CD8-positive, alpha-beta memory T cell (primary cell): ENCODE measurements at regions not wholly inside any gene's neighbourhood (a gene's known extent, or its start where the extent isn't known, plus 50 kb on each side); places are given as distances from the start of the nearest gene placed in this dataset.
"Not testable (repeated sequence)": the region's sequence is repeated elsewhere in the genome, so short reads cannot be mapped to it uniquely, and the experiment has no call there.

Experiments used
- CTCF ChIA-PET: fragments of 350-600 bp; sonication (Branson Sonifier 250); formaldehyde crosslinking; loops from one replicate; lab custom pipeline; 2021; ENCODE audit warnings: antibody characterized with exemption; lab: Charles Lee
- POLR2A ChIA-PET: fragments of 350-600 bp; sonication (Branson Sonifier 250); formaldehyde crosslinking; loops from one replicate; lab custom pipeline; 2021; ENCODE audit warnings: antibody characterized with exemption; lab: Charles Lee
- DNase-seq, 5 donors: peaks; one replicate each; pipeline versions ENCODE4 v3.0.0 to v3.0.0-alpha.2; 2020 to 2022; ENCODE audit warnings: mixed read lengths in 1 of 5
- H3K27ac ChIP-seq: one replicate; pipeline ENCODE4 v1.7.0; 2013; ENCODE audit warnings: low read depth, mild to moderate bottlenecking, low read length, moderate library complexity
- H3K27me3 ChIP-seq: 2 replicates; pipeline ENCODE4 v1.7.0; 2013; ENCODE audit warnings: low read length, mild to moderate bottlenecking; ENCODE audit not compliant: insufficient read depth, poor library complexity, severe bottlenecking
- H3K36me3 ChIP-seq: 2 replicates; pipeline ENCODE4 v1.7.0; 2013; ENCODE audit warnings: mild to moderate bottlenecking, low read length, moderate library complexity; ENCODE audit not compliant: insufficient read depth
- H3K4me1 ChIP-seq: 2 replicates; pipeline ENCODE4 v1.7.0; 2013; ENCODE audit warnings: mild to moderate bottlenecking, low read length, moderate library complexity; ENCODE audit not compliant: insufficient read depth
- H3K4me3 ChIP-seq: 2 replicates; pipeline ENCODE4 v1.7.0; 2013; ENCODE audit warnings: mild to moderate bottlenecking, low read length
- H3K9me3 ChIP-seq: 2 replicates; pipeline ENCODE4 v1.7.0; 2013; ENCODE audit warnings: mild to moderate bottlenecking, low read length
- H3K27ac Mint-ChIP-seq, 8 donors: one replicate each; pipeline ENCODE4 v1.8.0; 2020 to 2021; ENCODE audit warnings: mixed read lengths in 8 of 8, mild to moderate bottlenecking in 6 of 8, inconsistent platforms in 3 of 8, moderate library complexity in 3 of 8
- H3K27me3 Mint-ChIP-seq, 2 donors: one replicate each; pipeline ENCODE4 v1.8.0; 2020 to 2021; ENCODE audit warnings: mixed read lengths in 2 of 2, mild to moderate bottlenecking in 1 of 2, moderate library complexity in 1 of 2
- H3K36me3 Mint-ChIP-seq, 3 donors: one replicate each; pipeline ENCODE4 v1.8.0; 2020 to 2021; ENCODE audit warnings: mixed read lengths in 3 of 3, inconsistent platforms in 1 of 3, mild to moderate bottlenecking in 1 of 3
- H3K4me1 Mint-ChIP-seq, 3 donors: one replicate each; pipeline ENCODE4 v1.8.0; 2020 to 2021; ENCODE audit warnings: mixed read lengths in 3 of 3, inconsistent platforms in 1 of 3, mild to moderate bottlenecking in 1 of 3
- H3K4me3 Mint-ChIP-seq, 7 donors: one replicate each; pipeline ENCODE4 v1.8.0; 2020 to 2021; ENCODE audit warnings: mixed read lengths in 7 of 7, mild to moderate bottlenecking in 6 of 7, moderate library complexity in 4 of 7, inconsistent platforms in 2 of 7
- H3K9me3 Mint-ChIP-seq, 5 donors: one replicate each; pipeline ENCODE4 v1.8.0; 2020 to 2022; ENCODE audit warnings: mixed read lengths in 5 of 5, mild to moderate bottlenecking in 3 of 5, moderate library complexity in 2 of 5, inconsistent platforms in 1 of 5

- Histone ChIP-seq H3K4me3 (no peak overlapping the region), H3K9me3 (no peaks in the 10 kb centered on the region), H3K36me3 (no peaks in the 10 kb centered on the region), H3K27me3 (no peaks in the 10 kb centered on the region), H3K27ac (no peak overlapping the region), H3K4me1 (no peaks in the 10 kb centered on the region)
- Mint-ChIP-seq H3K9me3 (peaks cover 0 to 7% (median 2%) of the 10 kb centered on the region in 5 donors), H3K27me3 (peaks cover 7 to 38% of the 10 kb centered on the region in 2 donors), H3K4me3 (no peak overlapping the region), H3K27ac (no peak overlapping the region), H3K4me1 (no peaks in the 10 kb centered on the region), H3K36me3 (no peaks in the 10 kb centered on the region)
- POLR2A ChIA-PET = no interaction called here
- DNase-seq = no peak
- CTCF ChIA-PET = no interaction called here
Measured at GRCh38 chr1:170426596-170426995, 105.4 kb upstream of the GORAB start.

GRCh38 chr1:170427002-170427401 is 105.0 kb upstream of the GORAB start:
- H3K36me3 Mint-ChIP-seq, H3K4me1 Mint-ChIP-seq, H3K4me3 Mint-ChIP-seq, H3K4me3 ChIP-seq, H3K9me3 Mint-ChIP-seq, H3K36me3 ChIP-seq, H3K4me1 ChIP-seq, POLR2A ChIA-PET, CTCF ChIA-PET, H3K27ac ChIP-seq, H3K9me3 ChIP-seq, DNase-seq, H3K27me3 ChIP-seq, H3K27ac Mint-ChIP-seq: not testable (repeated sequence)
- peaks cover 7 to 38% of the 10 kb centered on the region in 2 donors for H3K27me3 Mint-ChIP-seq

- H3K9me3 ChIP-seq = no peaks in the 10 kb centered on the region
- ChIA-PET POLR2A (no interaction called here), CTCF (no interaction called here)
- H3K4me1 ChIP-seq = no peaks in the 10 kb centered on the region
- H3K4me3 ChIP-seq = no peak overlapping the region
- no peaks in the 10 kb centered on the region for H3K36me3 Mint-ChIP-seq
- peaks cover 3 to 14% of the 10 kb centered on the region in 2 donors for H3K27me3 Mint-ChIP-seq
- no peak overlapping the region for H3K4me3 Mint-ChIP-seq
- no peak for DNase-seq
- H3K9me3 Mint-ChIP-seq = peaks cover 2 to 8% (median 4%) of the 10 kb centered on the region in 5 donors
- no peaks in the 10 kb centered on the region for H3K36me3 ChIP-seq
- H3K27ac Mint-ChIP-seq = peak overlapping the region in 1 of 8 donors; percentile 8
- no peaks in the 10 kb centered on the region for H3K27me3 ChIP-seq
- no peak overlapping the region for H3K27ac ChIP-seq
- no peaks in the 10 kb centered on the region for H3K4me1 Mint-ChIP-seq
Measured at GRCh38 chr1:170436928-170437327, 95.0 kb upstream of the GORAB start.

- Histone ChIP-seq H3K4me1 (no peaks in the 10 kb centered on the region), H3K9me3 (no peaks in the 10 kb centered on the region), H3K4me3 (no peak overlapping the region), H3K27me3 (no peaks in the 10 kb centered on the region), H3K27ac (no peak overlapping the region), H3K36me3 (no peaks in the 10 kb centered on the region)
- ChIA-PET POLR2A (no interaction called here), CTCF (no interaction called here)
- DNase-seq = no peak
- H3K4me1 Mint-ChIP-seq = no peaks in the 10 kb centered on the region
- H3K27me3 Mint-ChIP-seq = peaks cover 0 to 2% of the 10 kb centered on the region in 2 donors
- H3K9me3 Mint-ChIP-seq = peaks cover 0 to 6% (median 2%) of the 10 kb centered on the region in 5 donors
- H3K4me3 Mint-ChIP-seq = no peak overlapping the region
- no peaks in the 10 kb centered on the region for H3K36me3 Mint-ChIP-seq
- H3K27ac Mint-ChIP-seq = no peak overlapping the region
Measured at GRCh38 chr1:170445096-170445495, 86.9 kb upstream of the GORAB start.

GRCh38 chr1:170448661-170449158 is 83.3 kb upstream of the GORAB start:
- CTCF ChIA-PET = no interaction called here
- Mint-ChIP-seq H3K36me3 (no peaks in the 10 kb centered on the region), H3K4me1 (no peaks in the 10 kb centered on the region), H3K4me3 (no peak overlapping the region), H3K27me3 (peaks cover 0 to 3% of the 10 kb centered on the region in 2 donors), H3K27ac (no peak overlapping the region), H3K9me3 (peaks cover 0 to 11% (median 4%) of the 10 kb centered on the region in 5 donors)
- no peaks in the 10 kb centered on the region for H3K4me1 ChIP-seq
- H3K9me3 ChIP-seq = no peaks in the 10 kb centered on the region
- POLR2A ChIA-PET = no interaction called here
- no peak overlapping the region for H3K27ac ChIP-seq
- no peaks in the 10 kb centered on the region for H3K27me3 ChIP-seq
- H3K4me3 ChIP-seq = no peak overlapping the region
- DNase-seq = no peak
- no peaks in the 10 kb centered on the region for H3K36me3 ChIP-seq

GRCh38 chr1:170457325-170458050 is 74.5 kb upstream of the GORAB start:
- H3K4me3 Mint-ChIP-seq, H3K4me1 ChIP-seq, H3K4me1 Mint-ChIP-seq, CTCF ChIA-PET, H3K36me3 Mint-ChIP-seq, POLR2A ChIA-PET, H3K27ac ChIP-seq, H3K27me3 ChIP-seq, H3K36me3 ChIP-seq, H3K27ac Mint-ChIP-seq, H3K9me3 ChIP-seq, DNase-seq, H3K4me3 ChIP-seq: not testable (repeated sequence)
- Mint-ChIP-seq H3K9me3 (peaks cover 9 to 19% (median 12%) of the 10 kb centered on the region in 5 donors), H3K27me3 (peaks cover 11 to 26% of the 10 kb centered on the region in 2 donors)

- no peak for DNase-seq
- Histone ChIP-seq H3K27ac (no peak overlapping the region), H3K4me3 (no peak overlapping the region), H3K27me3 (no peaks in the 10 kb centered on the region), H3K9me3 (no peaks in the 10 kb centered on the region), H3K36me3 (no peaks in the 10 kb centered on the region), H3K4me1 (no peaks in the 10 kb centered on the region)
- no peak overlapping the region for H3K27ac Mint-ChIP-seq
- H3K36me3 Mint-ChIP-seq = peaks cover 0 to 2% (median 0%) of the 10 kb centered on the region in 3 donors
- H3K4me1 Mint-ChIP-seq = no peaks in the 10 kb centered on the region
- CTCF ChIA-PET = no interaction called here
- no peak overlapping the region for H3K4me3 Mint-ChIP-seq
- POLR2A ChIA-PET = no interaction called here
- peaks cover 13 to 31% of the 10 kb centered on the region in 2 donors for H3K27me3 Mint-ChIP-seq
- peaks cover 5 to 14% (median 9%) of the 10 kb centered on the region in 5 donors for H3K9me3 Mint-ChIP-seq
Measured at GRCh38 chr1:170460001-170460400, 72.0 kb upstream of the GORAB start.

- H3K9me3 Mint-ChIP-seq = peaks cover 4 to 14% (median 5%) of the 10 kb centered on the region in 5 donors
- ChIA-PET POLR2A (no interaction called here), CTCF (no interaction called here)
- H3K27me3 ChIP-seq = no peaks in the 10 kb centered on the region
- peaks cover 13 to 31% of the 10 kb centered on the region in 2 donors for H3K27me3 Mint-ChIP-seq
- H3K36me3 Mint-ChIP-seq = peaks cover 0 to 2% (median 0%) of the 10 kb centered on the region in 3 donors
- no peaks in the 10 kb centered on the region for H3K4me1 ChIP-seq
- H3K4me3 Mint-ChIP-seq = no peak overlapping the region
- H3K27ac Mint-ChIP-seq = no peak overlapping the region
- H3K36me3 ChIP-seq = no peaks in the 10 kb centered on the region
- H3K27ac ChIP-seq = no peak overlapping the region
- H3K4me3 ChIP-seq = no peak overlapping the region
- H3K4me1 Mint-ChIP-seq = no peaks in the 10 kb centered on the region
- no peak for DNase-seq
- H3K9me3 ChIP-seq = no peaks in the 10 kb centered on the region
Measured at GRCh38 chr1:170460414-170461155, 71.4 kb upstream of the GORAB start.
